Mesodermal cell (in vitro differentiated cells): ENCODE measurements at regions not wholly inside any gene's neighbourhood (a gene's known extent, or its start where the extent isn't known, plus 50 kb on each side); places are given as distances from the start of the nearest gene placed in this dataset.

Experiments
- H3K27ac ChIP-seq: 2 replicates; pipeline ENCODE4 v1.7.0; 2013; ENCODE audit warnings: mild to moderate bottlenecking, low read depth, low read length, moderate library complexity; ENCODE audit not compliant: severe bottlenecking
- H3K36me3 ChIP-seq: 2 replicates; pipeline ENCODE4 v1.7.1; 2013; ENCODE audit warnings: mild to moderate bottlenecking, low read length, moderate library complexity; ENCODE audit not compliant: control insufficient read depth, insufficient read depth
- H3K4me1 ChIP-seq: one replicate; pipeline ENCODE4 v1.7.1; 2013; ENCODE audit warnings: mild to moderate bottlenecking, low read length; ENCODE audit not compliant: insufficient read depth, control insufficient read depth, poor library complexity, severe bottlenecking
- H3K4me3 ChIP-seq: 2 replicates; pipeline ENCODE4 v1.7.0; 2013; ENCODE audit warnings: low read length, control low read depth, mild to moderate bottlenecking; ENCODE audit not compliant: insufficient read depth, poor library complexity, severe bottlenecking; ENCODE audit errors: extremely low read depth
- H3K9me3 ChIP-seq: 2 replicates; pipeline ENCODE4 v1.7.1; 2013; ENCODE audit warnings: mild to moderate bottlenecking, low read length, moderate library complexity; ENCODE audit not compliant: control insufficient read depth
- WGBS, 2 experiments: methylation state at CpG; one replicate each; pipeline ENCODE4 v1.1.5; 2013; ENCODE audit warnings: missing lambda C conversion rate in 2 of 2; ENCODE audit not compliant: insufficient coverage in 2 of 2; 5-methylcytosine and 5-hydroxymethylcytosine counted together

- WGBS, 2 experiments: 80% methylated on average over 2 of the region's 5 CpGs; no CpG with 5 or more reads in 1 of the 2 experiments
- no peaks in the 10 kb centered on the region for H3K36me3 ChIP-seq
- no peak overlapping the region for H3K27ac ChIP-seq
- H3K4me1 ChIP-seq: no peaks in the 10 kb centered on the region
- H3K4me3 ChIP-seq: no peak overlapping the region
- H3K9me3 ChIP-seq: no peaks in the 10 kb centered on the region
These were observed 167.0 kb downstream of the TSEN15 start for GRCh38 chr1:184218458-184219075.

- H3K9me3 ChIP-seq: no peaks in the 10 kb centered on the region
- H3K36me3 ChIP-seq: no peaks in the 10 kb centered on the region
- 90 to 92% methylated on average over 2 to 3 of the region's 3 CpGs for WGBS, 2 experiments
- H3K27ac ChIP-seq: no peak overlapping the region
- H3K4me1 ChIP-seq: no peaks in the 10 kb centered on the region
- no peak overlapping the region for H3K4me3 ChIP-seq
These were observed 167.4 kb upstream of the C1orf21 start for GRCh38 chr1:184219414-184219813.

- 80 to 96% methylated on average over 4 to 5 of the region's 8 CpGs for WGBS, 2 experiments
These were observed 166.9 kb upstream of the C1orf21 start for GRCh38 chr1:184219883-184220282.

GRCh38 chr1:184221087-184221486 lies 165.7 kb upstream of the C1orf21 start:
- H3K27ac ChIP-seq: no peak overlapping the region
- no peaks in the 10 kb centered on the region for H3K4me1 ChIP-seq
- H3K4me3 ChIP-seq: no peak overlapping the region
- H3K36me3 ChIP-seq: no peaks in the 10 kb centered on the region
- no peaks in the 10 kb centered on the region for H3K9me3 ChIP-seq
- no CpG with 5 or more reads among the region's 2 CpGs for WGBS, 2 experiments

More at GRCh38 chr1:184219883-184220282, 166.9 kb upstream of the C1orf21 start:
- Histone ChIP-seq H3K4me3 (no peak overlapping the region), H3K4me1 (no peaks in the 10 kb centered on the region), H3K36me3 (no peaks in the 10 kb centered on the region), H3K27ac (no peak overlapping the region), H3K9me3 (no peaks in the 10 kb centered on the region)

- H3K9me3 ChIP-seq: no peaks in the 10 kb centered on the region
- H3K4me3 ChIP-seq: no peak overlapping the region
- no peaks in the 10 kb centered on the region for H3K36me3 ChIP-seq
- H3K4me1 ChIP-seq: no peaks in the 10 kb centered on the region
- 17 to 19% methylated on average over 7 to 8 of the region's 9 CpGs for WGBS, 2 experiments
- H3K27ac ChIP-seq: no peak overlapping the region
These were observed 164.2 kb upstream of the C1orf21 start for GRCh38 chr1:184222652-184223052.

- WGBS, 2 experiments: 62 to 68% methylated on average over 8 to 11 of the region's 11 CpGs
- Histone ChIP-seq H3K4me3 (no peak overlapping the region), H3K36me3 (no peaks in the 10 kb centered on the region), H3K9me3 (no peaks in the 10 kb centered on the region), H3K27ac (no peak overlapping the region), H3K4me1 (no peaks in the 10 kb centered on the region)
These were observed 163.6 kb upstream of the C1orf21 start for GRCh38 chr1:184223216-184223615.

- Histone ChIP-seq H3K27ac (no peak overlapping the region), H3K36me3 (no peaks in the 10 kb centered on the region), H3K4me3 (no peak overlapping the region), H3K4me1 (no peaks in the 10 kb centered on the region), H3K9me3 (no peaks in the 10 kb centered on the region)
- 95% methylated on average over 23 of the region's 23 CpGs for WGBS, 2 experiments
These were observed 161.3 kb upstream of the C1orf21 start for GRCh38 chr1:184225283-184226099.

- WGBS, 2 experiments: 91 to 93% methylated on average over 13 to 14 of the region's 15 CpGs
- Histone ChIP-seq H3K27ac (no peak overlapping the region), H3K9me3 (no peaks in the 10 kb centered on the region), H3K36me3 (no peaks in the 10 kb centered on the region), H3K4me3 (no peak overlapping the region), H3K4me1 (no peaks in the 10 kb centered on the region)
These were observed 160.7 kb upstream of the C1orf21 start for GRCh38 chr1:184226100-184226487.

- H3K4me3 ChIP-seq: no peak overlapping the region
- WGBS, 2 experiments: no CpG with 5 or more reads among the region's 2 CpGs
These were observed 158.3 kb upstream of the C1orf21 start for GRCh38 chr1:184228558-184228957.

GRCh38 chr1:184237588-184237987 lies 149.2 kb upstream of the C1orf21 start:
- Histone ChIP-seq H3K36me3 (no peaks in the 10 kb centered on the region), H3K9me3 (no peaks in the 10 kb centered on the region), H3K4me1 (peaks cover under 1% of the 10 kb centered on the region), H3K27ac (no peak overlapping the region), H3K4me3 (no peak overlapping the region)
- WGBS, 2 experiments: 38 to 80% methylated on average over 1 of the region's 4 CpGs

More at GRCh38 chr1:184228558-184228957, 158.3 kb upstream of the C1orf21 start:
- Histone ChIP-seq H3K9me3 (no peaks in the 10 kb centered on the region), H3K36me3 (no peaks in the 10 kb centered on the region), H3K27ac (no peak overlapping the region), H3K4me1 (no peaks in the 10 kb centered on the region)

GRCh38 chr1:184241446-184241845 lies 145.4 kb upstream of the C1orf21 start:
- peaks cover 8% of the 10 kb centered on the region for H3K4me1 ChIP-seq
- H3K27ac ChIP-seq: no peak overlapping the region
- no peak overlapping the region for H3K4me3 ChIP-seq
- no peaks in the 10 kb centered on the region for H3K36me3 ChIP-seq
- H3K9me3 ChIP-seq: no peaks in the 10 kb centered on the region
- WGBS, 2 experiments: no CpG with 5 or more reads among the region's 2 CpGs
